HG03442 (cell line): ENCODE measurements at regions not wholly inside any gene's neighbourhood (a gene's known extent, or its start where the extent isn't known, plus 50 kb on each side); places are given as distances from the start of the nearest gene placed in this dataset.
"Not testable (repeated sequence)": the region's sequence is repeated elsewhere in the genome, so short reads cannot be mapped to it uniquely, and the experiment has no call there.

Experiments
- ATAC-seq: cut with Tn5 transposase; IDR thresholded peaks from one replicate; pipeline ENCODE4 v1.9.1; 2021; ENCODE audit warnings: mild to moderate bottlenecking, moderate library complexity; ENCODE audit not compliant: unreplicated experiment

- not testable (repeated sequence) for ATAC-seq
Observed at GRCh38 chr14:37784827-37785223, 189.4 kb downstream of the TTC6 start.

DNA sequence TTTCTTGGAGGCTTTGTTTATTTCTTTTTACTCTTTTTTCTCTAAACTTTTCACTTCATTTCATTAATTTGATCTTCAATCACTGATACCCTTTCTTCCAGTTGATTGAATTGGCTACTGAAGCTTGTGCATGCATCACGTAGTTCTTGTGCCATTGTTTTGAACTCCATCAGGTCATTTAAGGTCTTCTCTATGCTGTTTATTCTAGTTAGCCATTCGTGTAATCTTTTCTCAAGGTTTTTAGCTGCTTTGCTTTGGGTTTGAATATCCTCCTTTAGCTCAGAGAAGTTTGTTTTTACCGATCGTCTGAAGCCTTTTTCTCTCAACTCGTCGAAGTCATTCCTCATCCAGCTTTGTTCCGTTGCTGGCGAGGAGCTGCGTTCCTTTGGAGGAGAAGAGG lies 189.9 kb downstream of the TTC6 start:
- ATAC-seq: not testable (repeated sequence)

DNA sequence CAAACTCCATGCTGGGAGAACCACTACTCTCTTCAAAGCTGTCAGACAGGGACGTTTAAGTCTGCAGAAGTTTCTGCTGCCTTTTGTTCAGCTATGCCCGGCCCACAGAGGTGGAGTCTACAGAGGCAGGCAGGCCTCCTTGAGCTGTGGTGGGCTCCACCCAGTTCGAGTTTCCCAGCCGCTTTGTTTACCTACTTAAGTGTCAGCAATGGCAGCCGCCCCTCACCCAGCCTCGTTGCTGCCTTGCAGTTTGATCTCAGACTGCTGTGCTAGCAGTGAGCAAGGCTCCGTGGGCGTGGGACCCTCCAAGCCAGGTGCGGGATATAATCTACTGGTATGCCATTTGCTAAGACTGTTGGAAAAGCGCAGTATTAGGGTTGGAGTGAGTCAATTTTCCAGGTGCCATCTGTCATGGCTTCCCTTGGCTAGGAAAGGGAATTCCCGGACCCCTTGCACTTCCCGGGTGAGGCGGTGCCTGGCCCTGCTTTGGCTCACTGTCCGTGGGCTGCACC lies 190.7 kb downstream of the TTC6 start:
- ATAC-seq: not testable (repeated sequence)

DNA sequence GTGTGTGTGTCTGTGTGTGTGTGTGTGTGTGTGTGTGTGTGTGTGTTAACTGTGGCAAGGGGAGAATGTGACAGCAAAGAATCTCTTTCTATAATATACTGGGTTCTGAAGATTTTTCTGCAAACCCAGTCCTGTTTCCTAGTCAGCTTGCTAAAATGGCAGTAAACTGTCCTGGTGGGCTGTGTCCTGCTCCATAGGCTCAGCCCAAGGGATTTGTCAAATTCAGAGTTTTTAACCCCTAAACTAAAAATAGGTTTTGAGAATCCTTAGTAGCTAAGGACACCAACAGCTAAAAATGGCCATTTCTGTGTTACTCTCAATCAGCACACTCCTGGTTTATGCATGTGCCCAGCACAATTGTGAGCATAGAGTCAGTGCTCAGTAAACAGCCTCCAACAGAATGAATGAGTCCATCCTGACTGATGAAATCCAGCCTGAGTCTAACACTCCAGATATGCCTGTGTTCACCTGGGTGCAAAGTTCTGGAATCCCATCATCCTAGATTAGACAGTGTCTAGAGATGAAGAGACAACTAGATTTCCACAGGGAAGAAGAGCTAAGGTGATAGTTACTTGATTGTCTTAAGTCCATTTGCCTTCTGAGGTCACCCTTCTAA lies 192.6 kb downstream of the TTC6 start:
- no peak for ATAC-seq

- ATAC-seq: no peak
Observed at GRCh38 chr14:37791384-37792036, 196.1 kb downstream of the TTC6 start.

DNA sequence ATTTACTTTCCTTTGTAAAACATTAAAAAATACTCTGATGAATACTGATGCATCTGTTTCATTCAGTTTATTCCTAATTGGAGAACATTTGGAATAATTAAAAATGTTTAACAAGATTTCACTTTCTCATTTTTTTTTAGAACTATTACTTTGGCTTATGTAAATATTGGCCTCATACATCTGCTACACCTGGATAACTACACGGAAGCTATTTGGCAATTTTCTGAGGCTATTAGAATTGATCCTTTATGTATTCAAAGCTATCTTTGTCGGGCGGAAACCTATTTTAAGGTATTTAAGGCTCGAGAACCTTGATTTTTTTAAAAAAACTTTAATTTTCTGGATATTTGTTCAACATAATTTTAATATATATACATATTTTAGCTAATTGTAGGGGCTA lies 196.7 kb downstream of the TTC6 start:
- no peak for ATAC-seq

DNA sequence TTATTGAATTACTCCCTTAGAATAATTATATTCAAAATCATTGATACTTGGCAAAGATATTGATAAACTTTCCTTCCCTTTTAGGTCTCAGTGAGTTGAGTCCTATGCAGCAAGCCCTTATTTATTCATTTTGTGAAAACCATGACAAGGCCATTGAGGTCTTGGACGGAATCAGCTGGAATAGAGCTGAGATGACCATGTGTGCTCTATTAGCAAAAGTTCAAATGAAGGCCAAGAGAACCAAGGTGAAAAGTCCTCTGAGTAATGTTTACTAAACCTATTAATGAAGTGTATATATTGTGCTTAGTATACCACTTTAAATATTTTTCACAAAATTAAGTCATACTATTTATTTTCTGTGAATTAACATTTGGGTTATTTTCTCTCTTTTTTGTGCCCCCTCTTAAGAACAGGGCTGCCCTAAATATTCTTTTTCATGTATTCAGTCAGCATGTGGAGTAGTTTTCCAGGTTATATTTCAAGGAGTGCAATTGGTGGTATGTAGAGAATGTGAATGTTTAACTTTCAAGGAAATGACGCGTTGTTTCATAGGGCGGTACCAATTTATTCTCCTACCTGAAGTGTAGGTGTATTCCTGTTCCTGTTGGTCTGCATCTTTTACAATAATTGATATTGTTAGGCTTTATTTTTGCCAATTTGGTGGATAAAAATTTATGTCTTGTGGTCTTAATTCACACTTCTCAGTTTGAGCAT lies 201.4 kb downstream of the TTC6 start:
- no peak for ATAC-seq

DNA sequence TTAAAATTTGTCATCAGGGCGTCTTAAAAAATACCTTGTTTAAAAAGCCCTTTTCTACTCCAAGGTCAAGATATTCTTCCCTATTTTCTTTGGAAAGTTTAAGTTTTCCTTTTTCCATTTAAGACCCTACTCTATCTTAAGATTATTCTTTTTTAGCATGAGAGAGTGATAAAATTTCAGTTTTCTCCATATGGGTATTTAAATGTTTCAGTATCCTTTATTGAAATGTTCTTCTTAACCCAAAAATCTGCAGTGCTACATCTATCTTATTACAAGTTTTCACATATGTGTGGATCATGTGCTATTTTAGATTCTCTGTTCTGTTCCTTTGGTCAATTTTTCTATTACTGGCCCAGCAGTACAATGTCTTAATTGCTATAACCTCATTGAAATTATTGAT lies 202.2 kb downstream of the TTC6 start:
- no peak for ATAC-seq

DNA sequence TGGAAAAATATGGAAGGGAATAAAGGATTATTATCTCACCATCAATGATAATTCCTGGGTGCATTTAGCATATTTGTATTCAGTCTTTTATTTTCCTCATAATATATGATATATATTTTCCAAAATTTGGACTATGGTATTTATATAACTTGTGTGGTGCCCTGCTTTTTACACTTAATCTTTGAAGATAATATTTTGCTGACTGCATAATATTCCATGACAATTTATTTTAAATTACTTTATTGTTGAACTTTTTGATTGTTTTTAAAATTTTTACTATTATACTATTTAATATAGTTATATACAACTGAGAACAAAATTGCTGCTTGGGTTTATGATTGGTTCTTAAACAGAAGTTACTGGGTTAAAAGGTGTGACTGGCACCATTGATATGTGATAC lies 212.3 kb downstream of the TTC6 start:
- no peak for ATAC-seq

- no peak for ATAC-seq
Observed at GRCh38 chr14:37810094-37810801, 214.8 kb downstream of the TTC6 start.

GRCh38 chr14:37813732-37814131 lies 218.3 kb downstream of the TTC6 start:
- no peak for ATAC-seq

DNA sequence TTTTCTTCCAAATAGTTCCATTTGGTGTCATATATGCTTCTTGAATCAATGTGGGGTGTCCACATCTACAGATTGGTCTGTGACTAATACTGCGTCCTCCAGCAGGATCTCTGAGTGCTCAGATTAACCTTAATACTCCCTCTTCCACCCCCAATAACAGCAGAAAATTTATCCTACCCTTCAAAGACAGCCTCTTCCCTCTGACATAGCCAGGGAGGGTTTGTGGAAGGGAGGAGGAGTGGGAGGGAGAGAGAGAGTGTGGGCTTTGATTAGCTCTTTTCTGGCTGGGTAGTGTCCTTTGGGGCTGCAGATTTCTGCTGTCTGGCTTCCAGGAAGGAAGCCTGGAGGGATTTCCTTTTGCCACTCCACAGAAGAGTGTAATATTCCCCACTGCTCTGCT lies 220.7 kb downstream of the TTC6 start:
- ATAC-seq: no peak

DNA sequence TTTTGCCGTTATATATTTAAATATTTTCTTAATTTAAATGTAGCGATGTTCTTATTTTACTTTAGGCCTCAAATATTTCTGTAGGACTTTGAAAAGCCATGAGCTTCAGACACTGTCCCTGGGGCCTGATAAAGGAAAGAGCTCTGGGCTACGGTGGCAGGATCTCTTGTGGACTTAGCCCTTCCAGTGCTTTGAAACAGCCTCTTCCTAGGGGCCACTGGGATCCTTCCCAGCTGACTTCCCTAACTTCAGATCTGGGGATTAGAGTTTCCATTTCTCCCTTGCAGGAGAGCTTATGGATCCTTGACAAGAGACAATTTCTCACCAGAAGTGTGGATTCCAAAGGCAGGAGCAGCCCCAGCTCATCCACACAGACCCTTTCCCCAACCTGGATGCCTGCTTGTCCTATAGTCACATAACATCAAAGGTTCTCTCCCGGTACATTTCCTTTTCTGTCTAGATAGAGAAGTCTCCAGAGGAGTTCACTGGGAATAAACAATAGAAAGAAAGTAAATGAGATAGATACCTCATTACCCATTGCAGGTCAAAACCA lies 221.4 kb downstream of the TTC6 start:
- no peak for ATAC-seq

- no peak for ATAC-seq
Observed at GRCh38 chr14:37819155-37820015, 224.0 kb downstream of the TTC6 start.

DNA sequence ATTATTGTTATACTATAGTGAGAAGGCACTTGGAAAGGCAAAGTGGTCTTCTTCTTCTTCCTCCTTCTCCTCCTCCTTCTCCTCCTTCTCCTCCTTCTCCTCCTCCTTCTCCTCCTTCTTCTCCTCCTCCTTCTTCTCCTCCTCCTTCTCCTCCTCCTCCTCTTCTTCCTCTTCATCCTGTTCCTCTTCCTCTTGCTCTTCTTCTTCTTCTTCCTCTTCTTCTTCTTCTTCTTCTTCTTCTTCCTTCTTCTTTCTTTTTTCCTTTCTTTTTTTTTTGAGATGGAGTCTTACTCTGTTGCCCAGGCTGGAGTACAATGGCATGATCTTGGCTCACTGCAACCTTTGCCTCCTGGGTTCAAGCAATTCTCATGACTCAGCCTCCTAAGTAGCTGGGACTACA lies 225.4 kb downstream of the TTC6 start:
- ATAC-seq: not testable (repeated sequence)

GRCh38 chr14:37824939-37825712 lies 229.7 kb downstream of the TTC6 start:
- ATAC-seq: no peak

DNA sequence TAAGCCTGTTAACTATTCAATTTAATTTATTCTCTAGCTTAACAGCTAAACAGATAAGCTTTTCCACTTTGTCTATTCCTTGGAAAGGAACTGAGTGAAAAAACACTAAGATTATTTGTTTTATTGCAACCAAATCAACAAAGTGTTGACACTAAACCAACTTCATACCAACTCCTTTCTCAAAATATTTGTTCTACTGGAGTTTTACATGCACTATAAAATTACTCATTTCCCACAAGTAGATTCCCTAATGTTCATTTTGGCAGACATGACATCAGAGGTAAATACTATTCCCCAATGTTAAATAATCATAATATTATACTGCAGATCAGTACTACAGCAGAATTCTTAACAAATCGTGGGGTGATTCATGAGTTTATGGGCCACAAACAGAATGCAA lies 231.4 kb downstream of the TTC6 start:
- no peak for ATAC-seq

- ATAC-seq: no peak
Observed at GRCh38 chr14:37830271-37830670, 234.8 kb downstream of the TTC6 start.

DNA sequence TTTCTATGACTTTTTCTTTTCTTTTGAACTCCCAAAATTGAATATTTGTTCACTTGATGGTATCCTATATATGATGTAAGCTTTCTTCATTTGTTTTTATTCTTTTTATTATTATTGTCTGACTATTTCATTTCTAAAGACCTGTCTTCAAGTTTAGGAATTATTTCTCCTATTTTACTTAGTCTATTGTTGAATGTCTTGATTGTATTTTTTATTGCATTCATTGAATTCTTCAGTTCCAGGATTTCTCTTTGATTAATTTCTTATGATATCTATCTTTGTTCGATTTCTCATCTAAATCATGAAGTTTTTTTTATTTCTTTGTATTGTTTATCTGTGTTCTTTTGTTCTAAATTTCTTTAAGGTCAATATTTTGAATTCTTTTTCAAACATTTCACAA lies 238.8 kb downstream of the TTC6 start:
- no peak for ATAC-seq
